ENCODE measurements at regions not wholly inside any gene's neighbourhood (a gene's known extent, or its start where the extent isn't known, plus 50 kb on each side); places are given as distances from the start of the nearest gene placed in this dataset.

DNA sequence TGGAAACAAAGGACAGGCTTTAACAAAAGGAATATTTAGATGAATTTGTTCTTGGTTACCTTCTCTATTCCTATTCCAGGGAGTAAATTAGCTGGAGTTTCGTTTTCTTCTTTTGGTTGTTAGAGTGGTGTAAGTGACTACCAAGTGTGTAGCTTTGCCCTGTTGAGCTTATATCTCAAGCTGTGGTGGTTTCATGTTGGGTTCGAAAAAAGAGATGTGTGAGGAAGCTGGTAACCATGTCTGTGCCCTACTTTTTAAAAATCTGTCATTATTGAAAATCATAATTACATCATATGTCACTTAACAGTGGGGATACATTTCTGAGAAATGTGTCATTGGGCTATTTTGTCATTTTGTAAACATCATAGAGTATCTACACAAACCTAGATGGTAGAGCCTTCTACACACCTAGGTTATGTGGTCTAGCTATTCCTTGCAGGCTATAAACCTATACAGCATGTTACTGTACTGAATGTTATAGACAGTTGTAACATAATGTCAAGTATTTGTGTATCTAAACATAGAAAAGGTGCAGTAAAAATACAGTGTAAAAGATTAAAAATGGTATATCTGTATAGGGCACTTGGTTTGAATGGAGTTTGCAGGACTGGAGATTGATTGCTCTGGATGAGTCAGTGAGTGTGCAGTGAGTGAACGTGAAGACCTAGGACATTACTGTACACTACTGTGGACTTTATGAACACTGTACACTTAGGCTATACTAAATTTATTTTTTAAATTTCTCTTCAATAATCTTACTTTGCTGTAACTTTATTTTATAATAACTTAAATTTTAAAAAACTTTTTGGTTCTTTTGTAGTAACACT is 90.4 kb downstream of the SEPTIN7 start:
- no peak for DNase-seq (ENCODE audit: low read depth)

DNA sequence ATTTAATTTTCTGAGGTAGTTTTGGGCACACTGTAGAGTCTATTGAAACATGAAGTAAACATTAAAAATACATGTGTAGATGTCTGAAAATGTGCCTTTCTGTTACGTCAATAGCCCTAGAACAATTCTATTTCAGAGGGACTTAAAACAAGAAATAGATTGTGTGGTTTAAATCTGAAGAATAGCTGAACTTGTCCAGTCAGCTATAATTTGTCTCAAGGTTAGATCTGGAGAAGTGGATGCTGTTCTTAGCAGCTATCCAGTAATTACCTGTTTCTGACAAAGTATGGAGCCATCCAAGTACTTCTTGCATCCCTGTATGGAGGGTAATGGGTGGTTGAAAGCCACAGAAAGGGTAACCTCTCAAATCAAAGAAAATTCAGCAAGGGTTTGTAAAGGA is 92.8 kb downstream of the SEPTIN7 start:
- TF ChIP-seq, protein P1, sequence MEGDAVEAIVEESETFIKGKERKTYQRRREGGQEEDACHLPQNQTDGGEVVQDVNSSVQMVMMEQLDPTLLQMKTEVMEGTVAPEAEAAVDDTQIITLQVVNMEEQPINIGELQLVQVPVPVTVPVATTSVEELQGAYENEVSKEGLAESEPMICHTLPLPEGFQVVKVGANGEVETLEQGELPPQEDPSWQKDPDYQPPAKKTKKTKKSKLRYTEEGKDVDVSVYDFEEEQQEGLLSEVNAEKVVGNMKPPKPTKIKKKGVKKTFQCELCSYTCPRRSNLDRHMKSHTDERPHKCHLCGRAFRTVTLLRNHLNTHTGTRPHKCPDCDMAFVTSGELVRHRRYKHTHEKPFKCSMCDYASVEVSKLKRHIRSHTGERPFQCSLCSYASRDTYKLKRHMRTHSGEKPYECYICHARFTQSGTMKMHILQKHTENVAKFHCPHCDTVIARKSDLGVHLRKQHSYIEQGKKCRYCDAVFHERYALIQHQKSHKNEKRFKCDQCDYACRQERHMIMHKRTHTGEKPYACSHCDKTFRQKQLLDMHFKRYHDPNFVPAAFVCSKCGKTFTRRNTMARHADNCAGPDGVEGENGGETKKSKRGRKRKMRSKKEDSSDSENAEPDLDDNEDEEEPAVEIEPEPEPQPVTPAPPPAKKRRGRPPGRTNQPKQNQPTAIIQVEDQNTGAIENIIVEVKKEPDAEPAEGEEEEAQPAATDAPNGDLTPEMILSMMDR (conservative IDR thresholded peaks at IDR 0.05; ENCODE audit: control insufficient read depth, insufficient read depth, low read depth, low read length): no peak
- no peak overlapping the region for H3K4me3 ChIP-seq (ENCODE audit: control insufficient read depth, low read depth, low read length)
- DNase-seq (ENCODE audit: low read depth): no peak

More for the DNA sequence above, 90.4 kb downstream of the SEPTIN7 start:
- no peak overlapping the region for H3K4me3 ChIP-seq (ENCODE audit: control insufficient read depth, low read depth, low read length)
- TF ChIP-seq, protein P1 (conservative IDR thresholded peaks at IDR 0.05; ENCODE audit: control insufficient read depth, insufficient read depth, low read depth, low read length): no peak

DNA sequence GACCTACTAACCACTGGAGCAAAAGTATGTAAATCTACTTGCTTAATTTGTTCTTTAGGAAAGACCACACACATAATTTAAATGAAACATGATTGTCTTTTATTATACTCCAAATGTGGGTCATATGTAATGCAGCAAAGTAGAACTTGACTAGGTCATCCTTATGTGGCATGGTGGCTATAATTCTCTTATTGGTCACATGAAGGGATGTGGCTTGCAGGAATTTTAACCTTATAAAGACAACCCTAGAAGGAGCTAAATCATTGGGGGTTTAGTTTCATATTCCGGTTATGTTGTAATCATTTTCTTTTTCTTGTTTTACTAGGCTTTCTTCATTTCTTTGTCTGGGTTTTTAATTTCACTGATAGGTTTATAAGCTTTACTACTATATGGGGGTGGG is 93.9 kb downstream of the SEPTIN7 start:
- DNase-seq (ENCODE audit: low read depth): no peak
- TF ChIP-seq, protein P1 (conservative IDR thresholded peaks at IDR 0.05; ENCODE audit: control insufficient read depth, insufficient read depth, low read depth, low read length): no peak
- H3K4me3 ChIP-seq (ENCODE audit: control insufficient read depth, low read depth, low read length): no peak overlapping the region

DNA sequence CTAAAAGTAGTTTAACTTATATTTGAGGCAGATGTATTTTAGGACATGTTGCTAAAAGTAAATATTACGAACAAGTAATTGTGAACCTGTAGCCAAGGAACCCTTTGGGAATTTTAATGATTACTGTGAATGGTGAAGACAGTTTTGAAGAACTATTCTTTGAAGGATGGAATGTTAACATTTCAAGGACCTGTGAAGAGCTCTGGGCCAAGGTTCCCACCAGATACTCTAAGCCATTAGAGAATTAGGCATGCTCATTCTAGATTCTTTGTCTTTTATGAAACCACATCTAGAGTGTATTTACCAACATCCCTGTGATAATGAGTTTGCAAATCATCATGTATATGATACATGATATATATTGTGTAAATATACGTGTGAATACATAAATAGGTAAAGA is 99.8 kb downstream of the SEPTIN7 start:
- TF ChIP-seq, protein P1 (conservative IDR thresholded peaks at IDR 0.05; ENCODE audit: control insufficient read depth, insufficient read depth, low read depth, low read length): no peak
- no peak for DNase-seq (ENCODE audit: low read depth)
- H3K4me3 ChIP-seq (ENCODE audit: control insufficient read depth, low read depth, low read length): no peak overlapping the region

DNA sequence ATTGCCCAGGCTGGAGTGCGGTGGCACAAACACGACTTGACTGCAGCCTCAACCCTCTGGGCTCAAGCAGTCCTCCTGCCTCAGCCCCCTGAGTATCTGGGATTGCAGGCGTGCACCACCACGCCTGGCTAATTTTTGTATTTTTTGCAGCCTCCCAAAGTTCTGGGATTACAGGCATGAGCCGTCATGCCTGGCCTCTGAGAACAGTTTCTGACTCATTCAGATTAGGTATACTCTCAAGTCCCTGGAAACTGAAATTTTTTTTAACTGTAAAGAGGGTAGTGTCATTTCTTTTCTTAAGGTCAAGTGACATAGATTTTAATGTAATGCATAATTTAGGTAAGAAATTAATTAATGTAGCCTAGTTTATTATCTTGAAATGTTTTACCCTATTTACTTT is 104.7 kb downstream of the SEPTIN7 start:
- TF ChIP-seq, protein P1 (conservative IDR thresholded peaks at IDR 0.05; ENCODE audit: control insufficient read depth, insufficient read depth, low read depth, low read length): no peak
- DNase-seq (ENCODE audit: low read depth): peak; percentile 46
- H3K4me3 ChIP-seq (ENCODE audit: control insufficient read depth, low read depth, low read length): no peak overlapping the region

DNA sequence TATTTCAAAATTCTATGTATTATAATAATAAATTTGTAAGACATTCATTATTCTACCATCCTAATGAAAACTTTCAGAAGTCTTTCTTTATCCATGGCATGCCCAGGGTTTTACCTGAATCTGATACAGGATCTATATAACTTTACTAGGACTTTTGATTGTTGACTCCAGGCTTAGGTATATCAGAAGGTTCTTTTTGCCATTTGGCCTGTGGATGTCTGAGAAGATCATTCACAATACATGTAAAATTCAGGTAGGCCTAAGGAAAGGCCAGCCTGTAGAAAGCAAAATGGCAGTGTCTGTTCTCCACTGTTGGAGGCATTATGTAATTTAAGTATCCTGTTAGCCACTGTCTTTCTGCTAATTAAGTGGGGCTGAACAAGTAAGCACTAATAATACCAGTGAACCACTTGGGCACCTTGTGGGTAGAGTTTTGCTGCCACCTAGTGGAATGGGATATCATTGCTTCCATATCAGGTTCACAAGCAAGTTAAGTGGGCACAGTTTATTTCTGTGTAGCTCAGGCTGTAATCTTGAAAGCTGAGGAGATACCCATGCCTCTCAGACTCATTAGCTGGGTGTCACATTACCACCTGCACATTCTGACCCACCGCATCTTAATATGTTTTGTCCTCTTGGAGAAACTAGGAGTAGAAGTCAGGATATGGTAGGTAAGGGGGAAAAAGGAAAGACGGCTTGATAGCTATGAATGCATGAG is 105.5 kb downstream of the SEPTIN7 start:
- peak; percentile 83 for DNase-seq (ENCODE audit: low read depth)

More for the DNA sequence above, 105.5 kb downstream of the SEPTIN7 start:
- no peak overlapping the region for H3K4me3 ChIP-seq (ENCODE audit: control insufficient read depth, low read depth, low read length)
- TF ChIP-seq, protein P1 (conservative IDR thresholded peaks at IDR 0.05; ENCODE audit: control insufficient read depth, insufficient read depth, low read depth, low read length): peak; percentile 95
